H9 (cell line): ENCODE measurements at regions not wholly inside any gene's neighbourhood (a gene's known extent, or its start where the extent isn't known, plus 50 kb on each side); places are given as distances from the start of the nearest gene placed in this dataset.

Experiments
- DNase-seq: peaks from one replicate; pipeline ENCODE4 v3.0.0-alpha.2; 2017
- H2AFZ ChIP-seq: one replicate; pipeline ENCODE4 v1.6.1; 2013; ENCODE audit warnings: mild to moderate bottlenecking, low read length, control low read depth, moderate library complexity
- H2AK5ac ChIP-seq: 2 replicates; pipeline ENCODE4 v1.6.1; 2013; ENCODE audit warnings: low read length, control low read depth, mixed read lengths; ENCODE audit not compliant: insufficient read length
- H2BK120ac ChIP-seq: one replicate; pipeline ENCODE4 v1.6.1; 2013; ENCODE audit warnings: low read depth, mild to moderate bottlenecking, low read length, control low read depth, inconsistent platforms; ENCODE audit not compliant: poor library complexity, severe bottlenecking
- H2BK12ac ChIP-seq: 2 replicates; pipeline ENCODE4 v1.6.1; 2013; ENCODE audit warnings: low read length, control low read depth, mixed read lengths, low read depth; ENCODE audit not compliant: insufficient read length
- H2BK15ac ChIP-seq: 2 replicates; pipeline ENCODE4 v1.6.1; 2013; ENCODE audit warnings: low read depth, low read length, control low read depth
- H2BK20ac ChIP-seq: one replicate; pipeline ENCODE4 v1.6.1; 2013; ENCODE audit warnings: low read depth, mild to moderate bottlenecking, low read length, control low read depth, inconsistent platforms; ENCODE audit not compliant: poor library complexity, severe bottlenecking
- H2BK5ac ChIP-seq: 2 replicates; pipeline ENCODE4 v1.6.1; 2013; ENCODE audit warnings: low read length, control low read depth, mixed read lengths; ENCODE audit not compliant: insufficient read length
- H3K14ac ChIP-seq: 2 replicates; pipeline ENCODE4 v1.6.1; 2013; ENCODE audit warnings: low read length, control low read depth; ENCODE audit not compliant: insufficient read depth
- H3K18ac ChIP-seq: 2 replicates; pipeline ENCODE4 v1.6.1; 2013; ENCODE audit warnings: low read depth, mild to moderate bottlenecking, mixed read lengths, low read length, control low read depth; ENCODE audit not compliant: insufficient read length
- H3K23ac ChIP-seq: 2 replicates; pipeline ENCODE4 v1.6.1; 2013; ENCODE audit warnings: low read length, control low read depth, mixed read lengths, low read depth; ENCODE audit not compliant: insufficient read length
- H3K23me2 ChIP-seq: 2 replicates; pipeline ENCODE4 v1.6.1; 2013; ENCODE audit warnings: low read depth, mild to moderate bottlenecking, mixed read lengths, low read length, control low read depth; ENCODE audit not compliant: insufficient read length, poor library complexity, severe bottlenecking
- H3K27ac ChIP-seq: 2 replicates; pipeline ENCODE4 v1.5.1; 2013; ENCODE audit warnings: low read length, control low read depth, mixed read lengths, low read depth; ENCODE audit not compliant: insufficient read length
- H3K27me3 ChIP-seq: 2 replicates; pipeline ENCODE4 v1.6.1; 2013; ENCODE audit warnings: low read length, control low read depth, inconsistent platforms; ENCODE audit not compliant: insufficient read depth
- H3K4ac ChIP-seq: 2 replicates; pipeline ENCODE4 v1.6.1; 2013; ENCODE audit warnings: low read depth, mild to moderate bottlenecking, control low read depth, inconsistent platforms, low read length, moderate library complexity
- H3K4me1 ChIP-seq: 2 replicates; pipeline ENCODE4 v1.6.1; 2013; ENCODE audit warnings: low read length, control low read depth, inconsistent platforms; ENCODE audit not compliant: insufficient read depth
- H3K4me2 ChIP-seq: 2 replicates; pipeline ENCODE4 v1.6.1; 2013; ENCODE audit warnings: low read length, control low read depth, mixed read lengths; ENCODE audit not compliant: insufficient read length, insufficient read depth
- H3K56ac ChIP-seq: 2 replicates; pipeline ENCODE4 v1.6.1; 2013; ENCODE audit warnings: low read depth, mild to moderate bottlenecking, mixed read lengths, low read length, control low read depth; ENCODE audit not compliant: insufficient read length
- H3K79me1 ChIP-seq: 2 replicates; pipeline ENCODE4 v1.6.1; 2013; ENCODE audit warnings: low read depth, mild to moderate bottlenecking, moderate library complexity, low read length, control low read depth, inconsistent platforms; ENCODE audit not compliant: insufficient read depth, poor library complexity, severe bottlenecking
- H3K79me2 ChIP-seq: 2 replicates; pipeline ENCODE4 v1.6.1; 2013; ENCODE audit warnings: low read length, control low read depth, inconsistent platforms; ENCODE audit not compliant: insufficient read depth
- H3K9ac ChIP-seq: 2 replicates; pipeline ENCODE4 v1.6.1; 2013; ENCODE audit warnings: low read length, control low read depth, mixed read lengths; ENCODE audit not compliant: insufficient read length; ENCODE audit errors: extremely low read depth
- H3K9me3 ChIP-seq: one replicate; pipeline ENCODE4 v1.6.1; 2013; ENCODE audit warnings: low read depth, low read length, inconsistent platforms; ENCODE audit not compliant: control insufficient read depth
- H3T11ph ChIP-seq: one replicate; pipeline ENCODE4 v1.6.1; 2013; ENCODE audit warnings: mild to moderate bottlenecking, low read length, control low read depth, inconsistent platforms
- H4K20me1 ChIP-seq: one replicate; pipeline ENCODE4 v1.6.1; 2013; ENCODE audit not compliant: control insufficient read depth, insufficient read length, insufficient read depth
- H4K5ac ChIP-seq: 2 replicates; pipeline ENCODE4 v1.6.1; 2013; ENCODE audit warnings: low read depth, mild to moderate bottlenecking, mixed read lengths, low read length, control low read depth; ENCODE audit not compliant: insufficient read length
- H4K8ac ChIP-seq: replicated peaks from 2 replicates; pipeline ENCODE4 v1.6.1; 2013; ENCODE audit warnings: low read length, control low read depth, mixed read lengths, low read depth; ENCODE audit not compliant: insufficient read length
- H4K91ac ChIP-seq: 2 replicates; pipeline ENCODE4 v1.6.1; 2013; ENCODE audit warnings: low read depth, mild to moderate bottlenecking, moderate library complexity, mixed read lengths, low read length, control low read depth; ENCODE audit not compliant: insufficient read length
- H3K27ac Mint-ChIP-seq, 3 experiments: 2 replicates in 2 of 3; 3 replicates in 1 of 3; pipeline ENCODE4 v1.8.0; 2020 to 2021; ENCODE audit warnings: mixed read lengths in 3 of 3, mild to moderate bottlenecking in 1 of 3, moderate library complexity in 1 of 3
- H3K27me3 Mint-ChIP-seq: 2 replicates; pipeline ENCODE4 v1.8.0; 2021; ENCODE audit warnings: low read depth, mild to moderate bottlenecking, moderate library complexity, mixed read lengths
- H3K36me3 Mint-ChIP-seq, 3 experiments: 2 replicates in 2 of 3; 3 replicates in 1 of 3; pipeline ENCODE4 v1.8.0; 2020 to 2021; ENCODE audit warnings: low read depth in 3 of 3, mixed read lengths in 3 of 3; ENCODE audit not compliant: insufficient read depth in 1 of 3
- H3K4me1 Mint-ChIP-seq, 2 experiments: 2 replicates each; pipeline ENCODE4 v1.8.0; 2020; ENCODE audit warnings: mixed read lengths in 2 of 2
- H3K4me3 Mint-ChIP-seq, 2 experiments: 2 replicates in 1 of 2; 3 replicates in 1 of 2; pipeline ENCODE4 v1.8.0; 2020 to 2021; ENCODE audit warnings: mild to moderate bottlenecking in 2 of 2, mixed read lengths in 2 of 2, moderate library complexity in 1 of 2
- H3K9me3 Mint-ChIP-seq, 2 experiments: 2 replicates in 1 of 2; 3 replicates in 1 of 2; pipeline ENCODE4 v1.8.0; 2020; ENCODE audit warnings: mild to moderate bottlenecking in 2 of 2, mixed read lengths in 2 of 2, moderate library complexity in 1 of 2
- CTCF ChIP-seq: fragments of 200-600 bp; sonication (generic); conservative IDR thresholded peaks from 3 replicates; pipeline ENCODE4 v1.8.0; 2021; ENCODE audit warnings: antibody characterized with exemption, mild to moderate bottlenecking
- WGBS: extraction: QIAGEN DNeasy Blood & Tissue Kit; methylation state at CpG from one replicate; pipeline ENCODE4 v1.1.7; 2013; ENCODE audit warnings: missing lambda C conversion rate, low lambda C conversion rate, mixed read lengths; ENCODE audit not compliant: insufficient read length; ENCODE audit errors: extremely low coverage; 5-methylcytosine and 5-hydroxymethylcytosine counted together

- Histone ChIP-seq H3K4me1 (no peaks in the 10 kb centered on the region), H4K91ac (no peak overlapping the region), H4K20me1 (no peaks in the 10 kb centered on the region), H3K27ac (no peak overlapping the region), H2BK20ac (no peak overlapping the region), H2BK15ac (no peak overlapping the region), H2AFZ (no peak overlapping the region), H3K4me2 (no peak overlapping the region), H3K23me2 (no peaks in the 10 kb centered on the region), H3K4ac (no peak overlapping the region), H3K9me3 (no peaks in the 10 kb centered on the region), H2BK5ac (no peak overlapping the region), H3K79me2 (no peaks in the 10 kb centered on the region), H3K27me3 (no peaks in the 10 kb centered on the region), H2BK120ac (no peak overlapping the region), H3K56ac (no peak overlapping the region), H2AK5ac (no peak overlapping the region), H3K79me1 (no peaks in the 10 kb centered on the region), H3K14ac (no peak overlapping the region), H4K5ac (no peak overlapping the region), H3T11ph (no peak overlapping the region), H3K18ac (no peak overlapping the region), H3K9ac (no peak overlapping the region), H2BK12ac (no peak overlapping the region), H4K8ac (no peak overlapping the region), H3K23ac (no peak overlapping the region)
- no CpG with 5 or more reads among the region's 9 CpGs for WGBS
- no peak for DNase-seq
- no peak overlapping the region for H3K4me3 Mint-ChIP-seq
- H3K9me3 Mint-ChIP-seq: no peaks in the 10 kb centered on the region
- TF ChIP-seq CTCF: no peak
- H3K36me3 Mint-ChIP-seq: no peaks in the 10 kb centered on the region
- H3K4me1 Mint-ChIP-seq: no peaks in the 10 kb centered on the region; a peak in 1 of 4 replicates
- H3K27me3 Mint-ChIP-seq: peaks cover 2% of the 10 kb centered on the region; the same call in 1 of the 2 replicates
- H3K27ac Mint-ChIP-seq: no peak overlapping the region
Observed at GRCh38 chr3:5330152-5330810, 142.8 kb downstream of the EDEM1 start.
